GM18507 (cell line): ENCODE measurements at regions not wholly inside any gene's neighbourhood (a gene's known extent, or its start where the extent isn't known, plus 50 kb on each side); places are given as distances from the start of the nearest gene placed in this dataset.

ENCODE experiments used
- DNase-seq: peaks from one replicate; pipeline ENCODE4 v3.0.0; 2011; ENCODE audit warnings: low read depth; ENCODE audit not compliant: insufficient read length; ENCODE audit errors: extremely low spot score
- FAIRE-seq: peaks from 2 replicates; lab custom pipeline; 2011; peaks lifted over from hg19 to GRCh38; lab: Jason Lieb, UNC

DNA sequence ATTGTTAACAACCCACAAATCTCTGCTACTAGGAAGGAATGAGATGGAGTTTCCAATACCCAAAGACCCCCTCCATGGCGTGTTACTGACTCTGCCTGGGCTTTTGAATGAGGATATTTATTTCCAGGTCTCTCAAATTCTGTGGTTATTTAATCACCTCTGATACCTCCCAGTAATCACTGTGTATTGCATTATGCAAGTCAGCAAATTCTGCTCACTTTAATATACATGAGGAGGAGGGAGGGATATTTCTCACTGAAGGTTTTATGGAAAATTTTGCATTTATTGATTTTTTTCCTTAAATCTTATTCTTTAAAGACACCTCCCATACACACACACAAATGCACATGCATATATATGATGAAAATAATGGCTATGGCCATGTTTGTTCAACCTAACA, 962.9 kb downstream of the VRK1 start:
- DNase-seq (no peak), FAIRE-seq (no peak)

DNA sequence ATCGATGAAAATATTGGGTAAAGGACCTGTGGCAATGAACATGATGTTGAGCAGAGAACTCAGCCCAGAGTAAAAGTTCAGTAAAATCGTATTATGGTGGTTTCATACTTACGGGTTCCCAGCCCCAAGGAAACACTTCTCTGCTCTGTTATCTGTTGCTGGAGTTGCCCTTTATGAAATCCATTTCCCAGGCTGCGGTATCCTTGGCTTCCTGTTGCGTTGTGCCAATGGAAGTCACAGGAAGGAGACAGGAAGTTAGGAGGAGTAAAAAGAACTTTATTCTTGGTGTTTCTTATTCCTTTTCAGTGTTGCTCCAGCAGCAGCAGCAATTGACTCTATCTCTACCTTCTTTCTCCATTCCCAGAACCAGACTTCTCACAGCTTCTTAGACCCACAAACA, 965.2 kb downstream of the VRK1 start:
- FAIRE-seq (no peak), DNase-seq (no peak)

DNA sequence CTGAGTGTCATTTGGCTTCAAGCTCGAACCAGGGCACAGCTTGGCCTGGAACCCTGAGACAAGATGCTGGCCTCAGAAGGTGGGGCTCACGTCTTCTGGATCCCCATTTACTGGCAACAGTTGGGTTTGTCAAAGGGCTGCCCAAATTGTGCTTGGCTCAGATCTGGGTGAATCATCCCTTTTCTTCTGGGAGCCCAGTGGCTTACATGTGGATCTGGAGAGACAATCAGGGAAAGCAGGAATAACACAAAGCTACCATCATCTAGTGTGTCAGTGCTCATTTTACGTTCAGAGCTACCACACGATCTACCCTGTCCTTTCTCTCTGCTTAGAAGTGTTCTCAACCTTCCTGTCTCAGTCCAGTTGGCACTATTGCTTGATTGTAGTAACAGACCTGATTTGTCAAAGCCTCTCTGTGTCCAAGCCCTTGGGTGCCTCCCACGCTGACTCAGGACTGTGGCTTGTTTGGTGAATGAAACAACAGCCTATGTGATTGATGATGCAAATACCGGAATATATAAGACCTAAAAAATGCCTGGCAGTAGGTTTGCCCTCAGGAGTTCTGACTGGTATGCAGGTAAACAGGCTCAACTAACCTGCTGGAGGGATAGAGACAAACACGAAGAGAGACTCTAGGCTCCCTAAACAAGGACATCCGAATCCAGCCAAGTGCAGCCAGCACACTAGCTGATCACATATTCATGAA, 974.3 kb downstream of the VRK1 start:
- DNase-seq = no peak

DNA sequence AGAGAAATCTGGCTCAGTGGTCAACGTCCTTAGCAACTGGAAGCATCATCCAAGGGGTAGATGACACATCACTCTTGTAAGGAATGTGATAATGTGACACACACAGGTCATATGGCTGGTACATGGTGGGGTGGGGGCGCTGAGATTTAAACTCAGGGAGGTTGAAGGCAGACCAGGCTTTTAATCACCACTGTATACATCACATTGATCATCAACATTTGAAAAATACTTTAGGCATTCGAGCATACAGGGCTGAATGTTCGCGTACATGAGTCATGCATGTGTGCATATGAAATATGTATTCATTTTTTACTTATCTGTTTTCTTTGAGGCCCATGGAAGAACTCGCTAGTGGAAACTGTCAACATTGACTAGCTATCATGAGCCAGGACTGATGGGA, 976.4 kb downstream of the VRK1 start:
- FAIRE-seq (no peak), DNase-seq (no peak)

More for the DNA sequence above, 974.3 kb downstream of the VRK1 start:
- FAIRE-seq = no peak

DNA sequence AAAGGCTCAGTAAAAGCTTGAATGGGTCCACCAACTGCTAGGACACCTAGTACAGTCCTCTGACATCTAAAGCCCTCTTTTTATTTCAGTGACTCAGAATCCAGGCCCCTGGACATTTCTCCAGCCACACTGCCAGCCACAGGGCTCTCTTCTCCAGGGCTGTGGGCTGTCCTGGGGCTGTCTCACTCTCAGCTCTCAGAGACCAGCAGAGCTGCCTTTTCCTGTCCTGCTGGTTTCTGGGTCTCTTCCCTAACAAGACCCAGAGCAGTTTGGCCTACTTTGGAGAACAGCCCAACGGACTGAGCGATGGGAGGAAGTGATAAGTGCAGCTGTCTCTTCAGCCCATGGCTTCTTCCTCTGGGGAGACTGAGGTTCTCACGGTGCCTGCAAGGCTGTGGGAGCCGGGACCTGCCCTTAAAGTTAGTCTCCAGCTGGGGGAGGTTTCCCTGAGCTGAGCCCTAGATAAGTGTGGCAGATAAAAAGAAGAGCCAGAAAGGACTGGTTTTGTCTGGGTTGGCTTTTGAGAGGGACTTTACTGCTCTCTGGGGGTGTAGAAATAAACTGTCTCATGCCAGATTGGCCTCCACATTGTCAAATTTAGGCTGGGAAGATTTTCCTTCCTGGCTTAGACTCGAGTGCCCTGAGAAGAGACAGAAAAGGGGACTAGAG, 979.8 kb downstream of the VRK1 start:
- DNase-seq = no peak
- no peak for FAIRE-seq

DNA sequence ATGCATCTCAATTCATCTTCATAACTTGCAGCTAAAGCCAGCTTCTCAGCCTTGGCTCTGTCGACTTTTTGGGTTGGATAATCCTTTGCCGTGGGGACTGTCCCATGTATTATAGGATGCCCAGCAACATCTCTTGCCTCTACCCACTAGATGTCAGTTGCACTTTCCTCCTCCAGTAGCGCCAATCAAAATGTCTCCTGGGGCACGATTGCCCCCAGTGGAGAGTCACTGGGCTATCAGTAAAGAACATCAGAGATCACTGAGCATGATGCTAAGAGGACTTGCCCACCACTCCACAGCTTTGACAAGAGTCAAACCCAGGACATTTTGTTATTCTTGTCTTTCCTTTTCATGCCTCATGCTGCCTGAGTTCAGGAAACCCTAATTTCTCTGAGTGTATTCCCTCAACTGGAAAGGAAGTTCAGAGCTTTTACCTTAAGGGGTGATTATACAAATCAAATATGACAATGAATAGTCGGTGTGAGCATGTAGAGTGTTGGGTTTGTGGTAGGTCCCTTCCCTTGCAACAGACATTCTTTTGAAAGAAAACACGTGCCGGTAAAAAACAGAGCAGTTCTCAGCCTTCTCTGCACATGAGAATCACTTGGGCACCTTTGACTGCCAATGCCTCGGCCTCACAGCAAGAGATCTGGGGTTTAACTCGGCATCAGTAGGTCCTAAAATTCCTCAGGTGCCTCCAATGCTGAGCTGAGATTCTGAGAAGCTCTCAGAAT, 980.6 kb downstream of the VRK1 start:
- DNase-seq (no peak), FAIRE-seq (no peak)

DNA sequence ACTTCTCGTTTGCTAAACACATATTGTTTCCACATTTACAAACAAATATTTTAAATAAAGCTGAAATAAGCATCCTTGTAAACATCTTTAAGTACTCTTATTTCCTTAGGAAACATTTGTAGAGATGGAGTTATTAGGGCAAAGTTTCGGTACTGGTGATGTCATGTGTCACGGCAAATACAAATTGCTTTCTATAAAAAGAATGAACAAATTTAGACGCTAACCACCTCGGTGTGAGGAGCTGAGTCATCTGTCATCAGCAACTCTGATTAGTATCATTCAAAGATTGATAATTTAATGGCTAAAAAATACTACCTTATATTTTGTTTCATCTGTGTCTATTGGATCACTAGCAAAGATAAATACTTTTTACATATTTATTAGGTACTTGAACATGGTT, 982.0 kb downstream of the VRK1 start:
- DNase-seq (no peak), FAIRE-seq (no peak)

DNA sequence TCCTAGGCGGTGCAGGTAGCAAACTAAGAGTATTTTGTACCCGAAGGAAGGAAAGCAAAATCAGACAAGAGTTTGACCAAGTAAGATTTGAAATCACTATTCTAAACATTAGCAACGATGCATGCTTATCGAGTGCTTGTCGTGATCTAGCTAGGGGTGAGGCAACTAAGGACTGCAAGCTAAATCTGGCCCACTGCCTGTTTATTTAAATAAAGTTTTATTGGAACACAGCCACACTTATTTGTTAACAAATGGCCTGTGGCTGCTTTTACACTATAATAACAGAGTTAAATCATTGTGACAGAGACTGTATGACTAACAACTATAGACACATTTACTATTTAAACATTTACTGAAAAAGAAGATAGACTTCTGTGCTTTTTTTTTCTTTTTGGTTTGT, 983.6 kb downstream of the VRK1 start:
- FAIRE-seq (no peak), DNase-seq (no peak)

DNA sequence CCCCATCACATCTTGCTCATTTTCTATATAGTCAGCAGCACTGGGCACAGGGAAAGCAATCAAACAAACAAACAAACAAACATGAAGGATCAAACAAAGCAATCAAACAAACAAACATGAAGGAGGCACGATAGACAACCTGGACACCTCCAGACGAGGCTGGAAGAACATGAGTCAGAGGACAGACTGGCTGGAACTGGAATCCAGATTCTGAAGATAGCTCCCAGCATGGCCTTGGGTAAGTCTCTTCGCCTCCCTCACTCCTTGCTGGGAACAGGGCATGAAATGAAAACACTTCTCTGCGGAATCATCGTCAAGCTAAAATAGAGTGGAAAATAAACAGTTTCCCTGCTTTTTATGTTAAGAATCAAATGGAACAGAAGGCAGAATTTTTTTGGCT, 984.8 kb downstream of the VRK1 start:
- DNase-seq (no peak), FAIRE-seq (no peak)

DNA sequence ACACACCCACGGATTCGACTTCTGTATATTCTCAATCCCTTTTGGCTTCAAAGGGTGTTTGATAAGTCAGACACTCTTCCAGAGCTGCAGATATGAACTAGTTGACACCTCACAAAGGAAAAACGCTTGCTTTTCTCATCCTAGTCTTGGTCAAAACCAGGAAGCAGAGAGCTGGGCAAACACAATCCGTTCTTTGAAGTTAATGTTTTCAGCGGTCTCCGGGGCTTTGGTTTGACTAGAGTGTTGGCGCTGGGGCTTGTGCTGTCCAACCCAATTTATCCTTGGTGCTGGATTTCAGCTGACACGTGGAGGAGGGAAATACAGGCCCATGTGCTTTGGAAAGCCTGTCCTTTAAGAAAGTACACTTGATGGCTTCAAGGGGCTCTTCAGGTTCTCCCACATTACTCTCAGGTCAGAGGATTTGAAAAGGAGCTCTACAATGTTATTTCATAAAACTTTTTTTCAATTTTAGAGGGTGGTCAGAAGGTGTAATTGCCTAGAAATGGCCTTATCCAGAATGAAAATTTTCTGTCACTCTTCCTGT, 985.8 kb downstream of the VRK1 start:
- DNase-seq = no peak
- FAIRE-seq = no peak

DNA sequence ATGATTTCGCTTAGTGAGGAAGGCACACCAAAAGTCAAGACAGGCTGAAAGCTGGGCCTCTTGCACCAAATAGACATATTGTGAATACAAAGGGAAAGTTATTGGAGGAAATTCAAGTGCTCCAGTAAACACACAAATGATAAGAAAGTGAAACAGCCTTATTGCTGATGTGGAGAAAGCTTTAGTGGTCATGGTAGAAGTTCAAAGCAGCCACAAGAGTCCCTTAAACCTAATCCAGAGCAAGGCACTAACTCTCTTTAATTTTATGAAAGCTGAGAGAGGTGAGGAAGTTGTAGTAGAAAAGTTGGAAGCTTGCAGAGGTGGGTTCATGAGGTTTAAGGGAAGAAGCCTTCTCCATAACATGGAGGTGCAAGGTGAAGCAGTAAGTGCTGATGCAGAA, 988.3 kb downstream of the VRK1 start:
- DNase-seq (no peak), FAIRE-seq (no peak)

DNA sequence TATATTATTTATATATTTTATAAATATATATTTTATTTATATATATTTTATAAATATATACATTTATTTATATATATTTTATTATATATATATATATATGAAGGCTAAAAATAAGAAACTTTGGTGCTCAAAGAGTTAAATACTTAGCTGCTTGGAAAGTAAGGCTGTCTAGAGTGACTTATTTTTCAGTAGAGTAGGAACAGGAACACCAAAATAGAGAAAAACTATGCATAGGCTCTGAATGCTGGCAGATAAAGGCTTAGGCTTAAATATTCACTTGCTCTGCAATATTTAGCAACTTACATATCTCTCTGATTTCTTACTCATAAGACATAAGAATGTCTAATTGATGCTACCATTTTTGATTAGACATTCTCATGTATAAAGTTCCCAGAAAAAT, 991.2 kb downstream of the VRK1 start:
- no peak for FAIRE-seq
- no peak for DNase-seq

DNA sequence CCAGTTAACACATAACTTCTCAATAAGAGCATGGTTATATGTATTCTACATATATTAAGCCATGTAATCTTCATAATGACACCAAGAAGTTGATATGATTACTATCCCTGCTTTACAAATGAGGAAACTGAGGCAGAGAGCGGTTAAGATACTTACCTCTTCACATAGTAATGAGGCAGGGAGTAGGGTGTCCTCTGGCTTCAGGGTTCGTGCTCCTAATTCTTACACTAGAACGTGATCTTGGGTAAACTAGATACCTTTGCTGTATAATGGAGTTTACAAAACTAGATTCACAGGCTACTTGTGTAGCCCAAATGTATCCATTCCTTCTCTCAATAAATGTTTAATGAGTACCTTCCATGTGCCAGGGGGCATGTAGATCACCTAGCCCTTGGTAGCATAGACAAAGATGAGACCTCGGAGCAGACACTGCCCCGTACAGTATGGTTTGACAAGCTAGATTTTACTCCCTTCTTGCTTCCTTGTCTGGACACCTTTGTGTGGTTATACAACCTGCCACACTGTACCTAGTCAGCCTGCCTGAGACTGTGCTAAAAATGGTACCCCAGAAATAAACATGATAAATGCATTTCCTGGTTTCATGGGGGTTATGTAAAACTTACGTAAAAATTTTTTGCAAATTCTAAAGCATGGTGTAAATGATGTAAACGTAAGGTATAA, 991.8 kb downstream of the VRK1 start:
- no peak for DNase-seq
- FAIRE-seq = no peak

DNA sequence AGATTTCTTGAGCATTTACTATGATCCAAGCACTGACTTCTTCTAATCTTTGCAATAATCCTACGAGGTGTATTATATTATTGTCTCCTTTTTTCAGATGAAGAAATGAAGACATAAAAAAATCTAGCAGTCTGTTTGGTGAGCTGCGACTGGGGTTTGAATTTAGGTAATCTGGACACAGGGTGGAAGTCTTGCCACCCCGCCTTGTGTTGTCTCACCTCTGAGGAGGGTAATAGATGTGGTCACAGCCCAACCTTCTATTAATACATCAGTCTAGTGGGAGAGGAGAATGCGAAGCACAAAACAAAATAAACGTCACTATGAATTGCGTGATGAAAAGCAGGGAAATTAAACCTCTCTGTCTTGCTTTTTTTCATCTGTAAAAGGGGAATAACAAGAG, 993.9 kb downstream of the VRK1 start:
- DNase-seq = no peak
- FAIRE-seq = no peak

DNA sequence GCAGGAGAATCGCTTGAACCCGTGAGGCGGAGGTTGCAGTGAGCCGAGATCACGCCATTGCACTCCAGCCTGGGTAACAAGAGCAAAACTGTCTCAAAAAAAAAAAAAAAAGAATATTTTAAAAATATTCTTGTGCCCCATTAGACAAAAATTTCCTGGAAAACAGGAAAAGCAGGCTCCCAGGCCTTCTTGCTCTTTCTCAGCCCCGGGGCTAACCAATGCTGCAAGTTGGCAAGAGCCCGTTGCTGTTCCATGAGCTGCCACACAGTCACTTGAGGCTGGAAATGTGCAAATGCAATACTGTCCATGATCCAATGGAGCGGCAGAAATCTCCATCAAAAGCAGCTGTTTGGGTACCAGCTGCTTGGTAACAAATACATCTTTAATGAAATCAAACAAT, 994.7 kb downstream of the VRK1 start:
- no peak for DNase-seq
- FAIRE-seq = no peak

DNA sequence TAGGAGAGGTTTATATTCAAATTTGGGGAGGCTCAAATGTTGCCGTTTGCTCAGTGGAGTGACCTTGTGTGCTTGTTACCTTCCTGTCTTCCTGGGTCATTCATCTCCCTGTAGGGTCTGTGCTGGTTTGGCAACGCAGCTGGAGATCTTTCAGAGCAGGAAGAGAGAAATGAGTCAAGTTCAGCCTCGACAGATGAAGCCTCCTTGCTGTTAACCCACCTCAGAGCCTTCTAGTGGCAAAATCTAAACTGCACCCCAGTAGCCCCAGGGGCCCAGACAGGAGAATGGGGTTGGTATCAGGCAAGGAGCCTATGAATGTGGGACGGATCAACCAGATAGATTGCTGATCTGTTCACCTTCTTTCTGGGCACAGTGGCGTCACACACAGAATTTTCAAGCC, 999.3 kb downstream of the VRK1 start:
- DNase-seq (no peak), FAIRE-seq (no peak)

DNA sequence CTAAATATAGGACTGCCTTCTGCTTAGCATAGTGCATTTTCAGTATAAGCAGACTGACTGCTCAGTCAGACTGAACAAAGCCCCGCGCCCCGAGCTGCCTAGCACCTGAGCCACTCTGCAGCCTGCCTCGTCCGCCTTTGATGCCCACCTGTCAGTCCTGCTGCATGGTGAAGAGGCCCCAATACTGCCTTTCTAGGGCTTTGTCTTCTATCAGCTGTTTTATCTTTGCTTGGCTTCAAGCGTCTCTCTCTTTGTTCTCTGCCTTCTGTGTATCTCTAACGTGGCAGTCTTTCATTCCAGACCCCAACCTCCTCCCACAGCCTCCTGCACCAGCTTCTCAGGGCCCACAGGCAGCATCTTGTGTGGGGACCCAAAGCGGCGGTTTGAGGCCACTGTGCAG, 1001.0 kb downstream of the VRK1 start:
- no peak for DNase-seq
- no peak for FAIRE-seq

DNA sequence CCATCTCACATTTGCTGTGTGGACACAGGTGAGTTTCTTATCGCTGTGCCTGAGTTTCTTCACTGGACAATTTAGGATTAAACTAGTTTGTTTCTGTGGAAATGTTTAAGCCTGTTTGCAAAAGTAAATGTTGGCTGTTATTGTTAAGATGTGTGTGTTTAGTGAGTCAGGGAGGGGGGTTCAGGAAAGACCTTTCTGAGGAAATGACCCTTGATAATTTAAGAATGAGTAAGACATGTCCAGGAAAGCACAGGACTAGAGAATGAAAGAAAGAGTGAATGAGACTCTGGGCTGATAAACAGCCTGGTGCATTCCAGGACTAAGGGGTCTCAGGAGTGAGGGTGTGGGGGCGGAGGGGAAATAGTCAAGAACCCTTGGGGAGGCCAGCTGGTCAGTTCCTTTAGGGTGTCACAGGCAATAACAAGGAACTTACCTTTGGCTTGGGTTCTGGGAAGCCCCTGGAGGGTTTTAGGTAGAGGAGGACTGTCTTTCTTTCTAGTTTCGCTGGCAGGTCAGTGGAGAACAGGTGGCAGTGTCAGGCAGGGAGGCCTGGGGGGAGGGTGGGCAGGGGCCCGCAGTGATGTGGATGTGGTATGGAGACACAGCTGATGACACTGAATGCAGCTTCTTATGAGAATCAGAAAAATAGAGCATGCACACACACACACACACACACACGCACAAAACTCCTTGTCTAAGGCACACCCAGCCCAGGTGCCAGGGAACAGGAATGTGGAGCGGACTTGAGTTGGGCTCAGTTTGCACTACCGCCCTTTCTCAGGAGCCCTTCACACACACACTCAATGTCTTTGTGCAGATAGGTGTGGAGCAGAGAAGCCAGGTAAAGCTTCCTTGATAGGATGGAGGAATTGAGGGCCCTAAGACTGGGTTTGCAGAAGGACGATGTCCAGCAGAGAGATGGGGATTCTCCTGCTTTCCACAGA, 1005.5 kb downstream of the VRK1 start:
- DNase-seq = no peak
- FAIRE-seq = no peak

DNA sequence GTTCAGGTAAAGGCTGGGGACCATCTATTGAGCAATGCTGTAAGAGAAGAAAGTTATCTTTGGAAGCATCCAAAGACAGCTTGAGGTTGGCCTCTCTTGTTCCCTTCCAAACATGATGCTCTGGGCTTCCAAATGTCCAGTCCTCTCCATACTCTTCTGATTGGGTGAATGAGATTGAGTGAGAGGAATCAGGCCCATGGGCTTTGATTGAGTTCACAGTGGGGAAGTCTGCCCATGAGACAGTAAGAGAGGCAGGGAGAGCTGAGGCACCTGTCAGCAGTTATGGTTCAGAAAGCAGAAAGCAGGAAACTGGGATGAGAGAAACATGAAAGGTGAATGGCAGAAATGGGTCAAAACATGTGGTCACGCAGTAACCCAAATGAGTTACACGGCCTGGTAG, 1006.9 kb downstream of the VRK1 start:
- no peak for FAIRE-seq
- no peak for DNase-seq
